ENCODE measurements at regions not wholly inside any gene's neighbourhood (a gene's known extent, or its start where the extent isn't known, plus 50 kb on each side); places are given as distances from the start of the nearest gene placed in this dataset.
"Not testable (repeated sequence)": the region's sequence is repeated elsewhere in the genome, so short reads cannot be mapped to it uniquely, and the experiment has no call there.

- no peak for DNase-seq (ENCODE audit: low spot score)
Observed at GRCh38 chr15:60264088-60264487, 133.7 kb downstream of the ANXA2 start.

- DNase-seq (ENCODE audit: low spot score) = no peak
Observed at GRCh38 chr15:60264566-60264965, 133.2 kb downstream of the ANXA2 start.

DNA sequence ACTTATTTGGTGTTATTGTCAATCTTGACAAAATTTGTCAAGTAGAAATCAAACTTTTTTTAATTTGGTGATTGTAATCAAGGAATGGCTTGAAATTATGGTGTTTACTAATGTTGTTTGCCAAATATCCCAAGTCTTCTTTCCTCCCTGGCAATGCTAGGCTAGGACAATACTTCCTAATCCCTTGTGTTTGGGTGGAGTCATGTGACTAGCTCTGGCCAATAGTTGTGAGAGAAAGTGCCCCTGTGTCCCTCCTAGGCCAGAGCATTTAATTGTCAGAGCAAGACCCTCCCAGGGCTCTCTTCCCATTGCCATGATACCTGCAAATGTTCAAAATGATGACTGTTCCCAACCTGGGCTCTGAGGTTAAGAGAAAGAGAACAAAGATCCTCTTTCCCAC is 132.7 kb downstream of the ANXA2 start:
- no peak for DNase-seq (ENCODE audit: low spot score)

DNA sequence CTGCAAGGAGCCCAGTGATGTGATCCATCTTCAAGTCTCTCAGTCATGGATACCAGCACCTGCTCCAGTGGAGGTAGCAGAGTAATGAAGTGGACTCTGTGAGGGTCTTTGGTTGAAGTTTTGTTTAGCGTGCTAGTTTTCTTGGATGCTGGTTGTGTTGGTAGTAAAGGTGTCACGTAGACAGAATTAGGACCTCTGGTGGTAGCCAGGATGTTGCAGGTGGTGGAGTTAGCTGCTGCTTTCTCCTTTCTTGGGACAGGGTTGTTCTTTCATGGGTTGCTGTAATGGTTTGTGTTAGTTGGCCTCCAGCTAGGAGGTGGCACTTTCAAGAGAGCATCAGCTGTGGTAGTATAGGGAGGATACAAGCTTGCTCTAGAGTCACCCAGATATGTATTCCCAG is 125.2 kb downstream of the ANXA2 start:
- DNase-seq (ENCODE audit: low spot score) = no peak

DNA sequence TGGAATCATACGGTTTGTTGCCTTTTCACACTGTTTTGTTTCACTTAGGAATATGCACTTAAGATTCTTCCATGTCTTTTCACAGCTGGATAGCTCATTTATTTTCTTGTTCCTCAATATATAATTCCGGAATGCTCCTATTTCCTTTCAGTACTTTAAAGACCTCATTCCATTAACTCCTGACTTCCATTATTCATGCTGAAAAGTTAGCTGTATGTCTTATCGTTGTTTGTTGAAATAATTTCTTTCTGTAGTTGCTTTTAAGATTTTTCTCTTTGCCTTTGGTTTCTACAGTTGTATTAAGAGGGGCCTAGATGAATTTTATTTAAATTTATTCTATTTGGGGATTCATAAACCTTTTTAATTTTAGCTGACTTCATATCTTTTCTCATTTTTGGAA is 122.2 kb downstream of the ANXA2 start:
- peak; percentile 6 for DNase-seq (ENCODE audit: low spot score)

DNA sequence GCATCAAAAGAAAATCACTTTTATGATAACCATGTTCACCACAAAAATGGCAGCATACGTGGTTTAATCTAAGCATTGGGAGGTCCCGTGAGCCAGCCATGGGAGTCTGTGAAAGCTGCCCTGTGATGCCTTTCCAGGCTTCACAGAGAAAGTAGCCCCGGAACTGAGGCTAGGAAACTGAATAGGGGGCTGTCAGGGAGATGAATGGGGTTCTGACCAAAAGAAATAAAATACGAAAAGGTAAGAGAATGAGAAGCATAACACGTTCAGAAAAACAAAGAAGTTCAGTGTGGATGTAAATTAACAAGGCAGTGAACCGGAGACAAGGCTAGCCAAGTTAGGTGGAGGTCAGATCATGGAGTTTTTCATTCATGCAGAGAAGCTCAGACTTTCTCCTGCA is 118.9 kb downstream of the ANXA2 start:
- DNase-seq (ENCODE audit: low spot score) = no peak

DNA sequence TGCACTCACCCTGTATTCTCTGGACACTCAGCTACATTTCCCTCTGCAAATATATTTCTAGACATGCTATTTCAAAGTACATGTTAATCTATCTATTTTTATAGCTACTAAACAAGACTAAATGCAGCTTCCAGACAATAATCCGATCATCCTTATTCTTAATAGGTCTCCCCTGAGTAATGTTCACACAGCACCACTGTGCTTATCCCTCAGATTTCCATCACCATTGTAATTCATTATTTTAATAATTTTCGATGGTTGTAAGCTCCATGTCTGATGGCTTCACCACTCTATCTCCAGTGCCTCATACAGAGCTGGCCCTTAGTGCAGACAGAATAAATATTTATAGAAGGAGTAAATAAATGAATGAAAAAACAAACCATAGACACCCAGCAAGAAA is 117.5 kb downstream of the ANXA2 start:
- DNase-seq (ENCODE audit: low spot score) = no peak

DNA sequence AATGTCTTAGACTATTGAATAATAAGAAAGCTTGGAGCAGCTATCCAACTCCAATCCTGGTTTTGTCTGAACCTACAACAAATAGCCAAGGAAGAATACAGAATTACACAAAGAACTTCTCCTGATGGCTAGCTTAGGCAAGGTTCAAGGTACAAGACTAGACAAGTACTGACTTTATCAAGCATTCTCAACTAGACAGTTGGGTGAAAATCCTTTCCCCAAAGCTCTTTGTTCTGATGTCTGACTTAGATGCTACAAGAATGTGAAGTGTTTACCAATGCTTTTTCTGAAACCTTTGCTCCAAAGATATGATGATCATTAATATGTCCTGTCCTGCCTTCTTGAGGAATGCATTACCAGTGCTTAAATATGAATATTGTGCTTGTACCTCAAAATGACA is 113.8 kb downstream of the ANXA2 start:
- DNase-seq (ENCODE audit: low spot score) = no peak

DNA sequence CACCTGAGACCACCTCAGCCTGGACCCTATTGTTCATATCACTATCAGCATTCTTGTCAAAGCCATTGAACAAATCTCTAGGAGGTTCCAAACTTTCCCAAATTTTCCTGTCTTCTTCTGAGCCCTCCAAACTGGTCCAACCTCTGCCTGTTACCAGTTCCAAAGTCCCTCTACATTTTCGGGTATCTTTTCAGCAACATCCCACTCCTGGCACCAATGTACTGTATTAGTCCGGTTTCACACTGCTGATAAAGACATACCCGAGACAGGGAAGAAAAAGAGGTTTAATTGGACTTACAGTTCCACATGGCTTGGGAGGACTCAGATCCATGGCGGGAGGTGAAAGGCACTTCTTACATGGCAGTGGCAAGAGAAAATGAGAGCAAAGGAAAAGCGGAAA is 101.9 kb downstream of the ANXA2 start:
- not testable (repeated sequence) for DNase-seq (ENCODE audit: low spot score)

- DNase-seq (ENCODE audit: low spot score) = no peak
Observed at GRCh38 chr15:60297047-60297446, 100.7 kb downstream of the ANXA2 start.
